HepG2 (cell line): ENCODE measurements at regions not wholly inside any gene's neighbourhood (a gene's known extent, or its start where the extent isn't known, plus 50 kb on each side); places are given as distances from the start of the nearest gene placed in this dataset.

Experiments
- ATAC-seq: fragments of 200-7000 bp; cut with Tn5 transposase; 3 replicates; pipeline ENCODE4 v1.9.1; 2020; ENCODE audit warnings: mild to moderate bottlenecking, moderate library complexity
- BruUV-seq: library from RNA; stranded (reverse); fragments of 400-500 nt; replicated peaks from 2 replicates; lab custom pipeline; 2021; lab: Mats Ljungman, UMichigan
- CTCF ChIA-PET: fragments of 300-600 bp; formaldehyde crosslinking; extraction: SDS; loops from one replicate; lab custom pipeline; 2021; ENCODE audit warnings: low total read pairs, inconsistent platforms, low intra/inter-chr PET ratio; lab: Yijun Ruan, JAX
- POLR2A ChIA-PET: fragments of 350-600 bp; sonication (Branson Sonifier 250); formaldehyde crosslinking; loops from one replicate; lab custom pipeline; 2020; ENCODE audit warnings: antibody characterized with exemption, inconsistent platforms; lab: Yijun Ruan, JAX
- DNase-seq: peaks from one replicate; pipeline ENCODE4 v3.0.0-alpha.2; 2015; ENCODE audit warnings: low spot score
- FAIRE-seq: peaks from 3 replicates; lab custom pipeline; 2011; peaks lifted over from hg19 to GRCh38; lab: Jason Lieb, UNC
- H2AFZ ChIP-seq: one replicate; pipeline ENCODE4 v1.6.1; 2011; ENCODE audit warnings: low read length, inconsistent platforms
- H3K27ac ChIP-seq: fragments of 300-600 bp; 3 replicates; pipeline ENCODE4 v1.8.0; 2011; ENCODE audit warnings: mixed run types, mild to moderate bottlenecking, mixed read lengths, low read length, inconsistent platforms; ENCODE audit not compliant: insufficient read depth; ENCODE audit errors: extremely low read length
- H3K27me3 ChIP-seq, 2 experiments: fragments of 200-600 bp in 1 of 2; 2 replicates in 1 of 2; 3 replicates in 1 of 2; pipeline versions ENCODE4 v1.6.0 to v1.8.0; 2011; ENCODE audit warnings: low read length in 2 of 2, mild to moderate bottlenecking in 2 of 2, moderate library complexity in 2 of 2, inconsistent platforms in 1 of 2; ENCODE audit not compliant: insufficient read depth in 2 of 2, control insufficient read depth in 1 of 2
- H3K36me3 ChIP-seq, 2 experiments: fragments of 200-600 bp in 1 of 2; replicated peaks in 1 of 2; 2 replicates in 1 of 2; 3 replicates in 1 of 2; pipeline versions ENCODE4 v1.5.1 to v1.8.0; 2011; ENCODE audit warnings: low read length in 2 of 2, inconsistent platforms in 1 of 2; ENCODE audit not compliant: insufficient read depth in 2 of 2, control insufficient read depth in 1 of 2
- H3K4me1 ChIP-seq: 2 replicates; pipeline ENCODE4 v1.5.1; 2012; ENCODE audit warnings: low read length, inconsistent platforms; ENCODE audit not compliant: insufficient read depth
- H3K4me2 ChIP-seq: 2 replicates; pipeline ENCODE4 v1.6.0; 2011; ENCODE audit warnings: low read depth, low read length, inconsistent platforms
- H3K4me3 ChIP-seq, 3 experiments: fragments of 200-600 bp in 1 of 3; sonication (generic), shearing (Covaris generic) in 1 of 3; replicated peaks in 1 of 3; 2 replicates each; pipeline ENCODE4 v1.5.1; 2011 to 2016; ENCODE audit warnings: low read length in 3 of 3, inconsistent platforms in 2 of 3, low read depth in 2 of 3, mild to moderate bottlenecking in 2 of 3, control low read depth in 1 of 3, mixed read lengths in 1 of 3; ENCODE audit not compliant: insufficient read depth in 1 of 3
- H3K79me2 ChIP-seq: one replicate; pipeline ENCODE4 v1.6.1; 2011; ENCODE audit warnings: low read length, inconsistent platforms; ENCODE audit not compliant: insufficient read depth
- H3K9ac ChIP-seq: 2 replicates; pipeline ENCODE4 v1.6.0; 2011; ENCODE audit warnings: mild to moderate bottlenecking, low read depth, low read length, inconsistent platforms; ENCODE audit not compliant: insufficient read depth
- H3K9me3 ChIP-seq: 2 replicates; pipeline ENCODE4 v1.5.1; 2012; ENCODE audit warnings: mild to moderate bottlenecking, low read length
- H4K20me1 ChIP-seq: 2 replicates; pipeline ENCODE4 v1.6.0; 2011; ENCODE audit warnings: inconsistent platforms, mild to moderate bottlenecking, low read length, moderate library complexity; ENCODE audit not compliant: insufficient read depth
- ARNT ChIP-seq: fragments of 450-650 bp; IDR thresholded peaks from 2 replicates; pipeline ENCODE4 v1.6.1; 2017
- CCDC6 ChIP-seq: sonication (generic); formaldehyde crosslinking; IDR thresholded peaks from 2 replicates; pipeline ENCODE4 v1.8.1; 2022; ENCODE audit warnings: mild to moderate bottlenecking, missing genetic modification reagents, moderate library complexity
- CENPX ChIP-seq: sonication (generic); formaldehyde crosslinking; IDR thresholded peaks from 2 replicates; pipeline ENCODE4 v1.9.0; 2021; ENCODE audit warnings: mild to moderate bottlenecking, missing genetic modification reagents, moderate library complexity
- EHMT2 ChIP-seq: fragments of 200-600 bp; sonication (generic); IDR thresholded peaks from 2 replicates; pipeline ENCODE4 v1.7.0; 2017; ENCODE audit warnings: antibody characterized with exemption, low read depth, low read length, borderline replicate concordance
- KAT2B ChIP-seq: fragments of 150-350 bp; IDR thresholded peaks from 2 replicates; pipeline ENCODE4 v1.6.1; 2014; ENCODE audit warnings: low read depth, low read length, borderline replicate concordance
- KMT2A ChIP-seq: sonication (generic); formaldehyde crosslinking; IDR thresholded peaks from 2 replicates; pipeline ENCODE4 v1.4.0; 2020; ENCODE audit warnings: missing genetic modification reagents
- NFE2 ChIP-seq: sonication (generic); formaldehyde crosslinking; IDR thresholded peaks from 2 replicates; pipeline ENCODE4 v1.4.0; 2020; ENCODE audit warnings: missing genetic modification reagents
- NFKBIZ ChIP-seq: IDR thresholded peaks from 2 replicates; pipeline ENCODE4 v1.6.1; 2018; ENCODE audit warnings: missing genetic modification reagents, missing compliant biosample characterization
- ONECUT2 ChIP-seq: sonication (generic); formaldehyde crosslinking; IDR thresholded peaks from 2 replicates; pipeline ENCODE4 v1.4.0; 2020; ENCODE audit warnings: missing genetic modification reagents
- TCF12 ChIP-seq, 2 experiments: fragments of 450-650 bp in 1 of 2; sonication (generic) in 1 of 2; formaldehyde crosslinking in 1 of 2; IDR thresholded peaks; 2 replicates each; pipeline versions ENCODE4 v1.6.1 to v1.8.0; 2017 to 2022; ENCODE audit warnings: antibody characterized with exemption in 1 of 2, mild to moderate bottlenecking in 1 of 2, missing genetic modification reagents in 1 of 2, moderate library complexity in 1 of 2
- ZBTB38 ChIP-seq: sonication (generic); formaldehyde crosslinking; IDR thresholded peaks from 2 replicates; pipeline ENCODE4 v1.5.1; 2020; ENCODE audit warnings: mild to moderate bottlenecking, missing genetic modification reagents
- ZNF256 ChIP-seq: sonication (generic); formaldehyde crosslinking; conservative IDR thresholded peaks from 2 replicates; pipeline ENCODE4 v1.4.0; 2020; ENCODE audit warnings: missing genetic modification reagents
- ZNF446 ChIP-seq: sonication (generic); formaldehyde crosslinking; IDR thresholded peaks from 2 replicates; pipeline ENCODE4 v1.5.0; 2020; ENCODE audit warnings: mild to moderate bottlenecking, missing genetic modification reagents
- WGBS: methylation state at CpG from one replicate; pipeline ENCODE4 v1.1.6; 2017; ENCODE audit warnings: low lambda C conversion rate; 5-methylcytosine and 5-hydroxymethylcytosine counted together
- in situ Hi-C: cut with HindIII; loops from 2 replicates; pipeline ENCODE4 v1.10.0; 2017; ENCODE audit warnings: low pct_unique_long_range_greater_than_20kb; ENCODE audit not compliant: extremely low pct_ligation_motif_present
- intact Hi-C: fragments of 100-400 bp; cut with micrococcal nuclease; formaldehyde crosslinking; loops from one replicate; pipeline ENCODE4 v1.10.0; 2022; ENCODE audit not compliant: unreplicated experiment
- TF ChIP-seq, protein P1 (sequence below): sonication (generic); formaldehyde crosslinking; conservative IDR thresholded peaks from 2 replicates; pipeline ENCODE4 v1.8.0; 2022; ENCODE audit warnings: mild to moderate bottlenecking, moderate library complexity, missing genetic modification reagents
- TF ChIP-seq, protein P2 (sequence below): sonication (generic); formaldehyde crosslinking; IDR thresholded peaks from 2 replicates; pipeline ENCODE4 v1.5.0; 2020; ENCODE audit warnings: missing genetic modification reagents
- TF ChIP-seq, protein P3 (sequence below): sonication (generic); formaldehyde crosslinking; IDR thresholded peaks from 2 replicates; pipeline ENCODE4 v1.8.0; 2022; ENCODE audit warnings: mild to moderate bottlenecking, missing genetic modification reagents

DNA sequence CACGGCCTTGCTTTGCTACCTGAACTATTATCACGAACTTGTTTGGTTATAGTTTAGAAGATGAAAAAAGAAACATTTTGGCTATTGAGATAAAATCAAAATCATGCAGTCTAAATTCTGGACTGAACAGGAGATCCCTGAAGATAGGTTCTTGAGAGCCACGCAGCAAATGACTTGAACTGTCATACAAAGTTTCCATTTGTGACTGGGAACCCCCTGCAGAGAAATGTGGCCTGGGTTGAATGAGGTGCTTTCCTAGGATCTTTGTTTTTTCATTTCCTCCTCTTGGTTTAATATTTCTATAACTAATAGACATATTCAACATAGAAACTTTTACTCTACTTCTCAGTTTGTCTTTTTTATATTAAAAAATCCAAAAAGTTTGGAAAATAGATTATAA is 184.7 kb upstream of the TRPM3 start (continued):
- TF ChIP-seq, protein P1, sequence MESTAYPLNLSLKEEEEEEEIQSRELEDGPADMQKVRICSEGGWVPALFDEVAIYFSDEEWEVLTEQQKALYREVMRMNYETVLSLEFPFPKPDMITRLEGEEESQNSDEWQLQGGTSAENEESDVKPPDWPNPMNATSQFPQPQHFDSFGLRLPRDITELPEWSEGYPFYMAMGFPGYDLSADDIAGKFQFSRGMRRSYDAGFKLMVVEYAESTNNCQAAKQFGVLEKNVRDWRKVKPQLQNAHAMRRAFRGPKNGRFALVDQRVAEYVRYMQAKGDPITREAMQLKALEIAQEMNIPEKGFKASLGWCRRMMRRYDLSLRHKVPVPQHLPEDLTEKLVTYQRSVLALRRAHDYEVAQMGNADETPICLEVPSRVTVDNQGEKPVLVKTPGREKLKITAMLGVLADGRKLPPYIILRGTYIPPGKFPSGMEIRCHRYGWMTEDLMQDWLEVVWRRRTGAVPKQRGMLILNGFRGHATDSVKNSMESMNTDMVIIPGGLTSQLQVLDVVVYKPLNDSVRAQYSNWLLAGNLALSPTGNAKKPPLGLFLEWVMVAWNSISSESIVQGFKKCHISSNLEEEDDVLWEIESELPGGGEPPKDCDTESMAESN (CRISPR knock-in tag) = no peak
- TF ChIP-seq, protein P2, sequence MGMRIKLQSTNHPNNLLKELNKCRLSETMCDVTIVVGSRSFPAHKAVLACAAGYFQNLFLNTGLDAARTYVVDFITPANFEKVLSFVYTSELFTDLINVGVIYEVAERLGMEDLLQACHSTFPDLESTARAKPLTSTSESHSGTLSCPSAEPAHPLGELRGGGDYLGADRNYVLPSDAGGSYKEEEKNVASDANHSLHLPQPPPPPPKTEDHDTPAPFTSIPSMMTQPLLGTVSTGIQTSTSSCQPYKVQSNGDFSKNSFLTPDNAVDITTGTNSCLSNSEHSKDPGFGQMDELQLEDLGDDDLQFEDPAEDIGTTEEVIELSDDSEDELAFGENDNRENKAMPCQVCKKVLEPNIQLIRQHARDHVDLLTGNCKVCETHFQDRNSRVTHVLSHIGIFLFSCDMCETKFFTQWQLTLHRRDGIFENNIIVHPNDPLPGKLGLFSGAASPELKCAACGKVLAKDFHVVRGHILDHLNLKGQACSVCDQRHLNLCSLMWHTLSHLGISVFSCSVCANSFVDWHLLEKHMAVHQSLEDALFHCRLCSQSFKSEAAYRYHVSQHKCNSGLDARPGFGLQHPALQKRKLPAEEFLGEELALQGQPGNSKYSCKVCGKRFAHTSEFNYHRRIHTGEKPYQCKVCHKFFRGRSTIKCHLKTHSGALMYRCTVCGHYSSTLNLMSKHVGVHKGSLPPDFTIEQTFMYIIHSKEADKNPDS (CRISPR knock-in tag) = no peak
- TF ChIP-seq, all 625 proteins: peak for 0

DNA sequence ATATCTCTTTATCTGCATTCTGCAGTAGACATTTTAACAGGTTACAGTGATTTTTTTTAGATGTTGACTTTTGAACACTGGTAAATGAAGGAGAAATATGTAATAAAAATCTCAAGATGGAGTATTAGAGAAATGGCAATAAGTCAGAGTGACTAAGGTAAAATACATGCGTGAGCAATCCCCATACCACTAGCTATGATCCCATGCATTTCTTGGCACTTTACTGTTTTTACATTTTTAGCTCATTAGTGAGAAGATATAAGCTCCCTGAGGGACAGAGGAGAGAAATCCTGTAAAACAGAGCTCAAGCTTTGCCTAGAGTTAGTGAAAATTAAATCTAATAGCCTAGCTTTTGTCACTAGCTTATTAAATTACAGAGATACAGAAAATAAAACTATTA is 181.9 kb upstream of the TRPM3 start:
- FAIRE-seq (no peak), ATAC-seq (no peak), DNase-seq (no peak)
- Histone ChIP-seq H3K79me2 (no peaks in the 10 kb centered on the region), H3K4me1 (no peaks in the 10 kb centered on the region), H3K4me3 (no peak overlapping the region), H4K20me1 (no peaks in the 10 kb centered on the region), H2AFZ (no peak overlapping the region), H3K4me2 (no peak overlapping the region), H3K9ac (no peak overlapping the region), H3K27ac (no peak overlapping the region), H3K9me3 (no peaks in the 10 kb centered on the region), H3K27me3 (no peaks in the 10 kb centered on the region), H3K36me3 (no peaks in the 10 kb centered on the region)
- WGBS = 92% methylated on average over 1 of the region's 1 CpG
- intact Hi-C loops = no loop called here
- CTCF ChIA-PET = no interaction called here
- no TSS peak for BruUV-seq
- in situ Hi-C loops = no loop called here
- POLR2A ChIA-PET = no interaction called here
- TF ChIP-seq TCF12 (IDR thresholded peaks at IDR 0.05) (no peak), TCF12 (CRISPR knock-in tag; IDR thresholded peaks at IDR 0.05) (no peak), ZNF256 (CRISPR knock-in tag) (no peak), EHMT2 (no peak), NFKBIZ (no peak), ONECUT2 (CRISPR knock-in tag) (no peak), ZNF446 (CRISPR knock-in tag) (no peak), KMT2A (CRISPR knock-in tag) (no peak), ARNT (no peak), CENPX (CRISPR knock-in tag) (no peak), NFE2 (no peak), CCDC6 (CRISPR knock-in tag) (no peak), ZBTB38 (CRISPR knock-in tag) (no peak), KAT2B (no peak)
- TF ChIP-seq, protein P3, sequence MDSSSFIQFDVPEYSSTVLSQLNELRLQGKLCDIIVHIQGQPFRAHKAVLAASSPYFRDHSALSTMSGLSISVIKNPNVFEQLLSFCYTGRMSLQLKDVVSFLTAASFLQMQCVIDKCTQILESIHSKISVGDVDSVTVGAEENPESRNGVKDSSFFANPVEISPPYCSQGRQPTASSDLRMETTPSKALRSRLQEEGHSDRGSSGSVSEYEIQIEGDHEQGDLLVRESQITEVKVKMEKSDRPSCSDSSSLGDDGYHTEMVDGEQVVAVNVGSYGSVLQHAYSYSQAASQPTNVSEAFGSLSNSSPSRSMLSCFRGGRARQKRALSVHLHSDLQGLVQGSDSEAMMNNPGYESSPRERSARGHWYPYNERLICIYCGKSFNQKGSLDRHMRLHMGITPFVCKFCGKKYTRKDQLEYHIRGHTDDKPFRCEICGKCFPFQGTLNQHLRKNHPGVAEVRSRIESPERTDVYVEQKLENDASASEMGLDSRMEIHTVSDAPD (CRISPR knock-in tag) = no peak
